22Rv1 (cell line): ENCODE measurements at regions not wholly inside any gene's neighbourhood (a gene's known extent, or its start where the extent isn't known, plus 50 kb on each side); places are given as distances from the start of the nearest gene placed in this dataset.

Source experiments
- H3K27ac ChIP-seq: fragments of 450-650 bp; 2 replicates; pipeline ENCODE4 v1.5.1; 2017
- ZFX ChIP-seq: fragments of 450-650 bp; IDR thresholded peaks from 2 replicates; pipeline ENCODE4 v1.6.1; 2017; ENCODE audit warnings: antibody characterized with exemption, borderline replicate concordance
- TF ChIP-seq, protein P1 (sequence below): fragments of 450-650 bp; IDR thresholded peaks from 2 replicates; pipeline ENCODE4 v1.5.1; 2017; ENCODE audit warnings: mild to moderate bottlenecking

DNA sequence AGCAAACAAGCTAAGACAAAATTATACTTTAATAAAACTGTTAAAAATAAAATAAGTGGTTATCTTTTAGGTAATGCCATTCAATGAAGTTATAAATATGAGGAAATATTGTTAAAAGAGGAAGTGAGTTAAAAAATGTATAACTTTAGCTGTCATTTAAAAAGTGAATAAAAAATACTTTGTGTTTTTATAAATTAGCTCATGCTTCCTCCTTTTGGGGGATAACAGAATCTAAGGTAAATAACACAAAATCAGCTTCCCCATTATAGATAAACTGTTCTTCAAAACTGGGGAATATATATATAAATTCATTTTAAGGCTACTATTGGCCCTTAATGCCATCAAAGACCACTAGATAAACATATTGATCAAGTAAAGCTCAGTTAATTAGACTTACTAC, 113.7 kb upstream of the AADACL2 start:
- TF ChIP-seq ZFX = no peak
- TF ChIP-seq, protein P1, sequence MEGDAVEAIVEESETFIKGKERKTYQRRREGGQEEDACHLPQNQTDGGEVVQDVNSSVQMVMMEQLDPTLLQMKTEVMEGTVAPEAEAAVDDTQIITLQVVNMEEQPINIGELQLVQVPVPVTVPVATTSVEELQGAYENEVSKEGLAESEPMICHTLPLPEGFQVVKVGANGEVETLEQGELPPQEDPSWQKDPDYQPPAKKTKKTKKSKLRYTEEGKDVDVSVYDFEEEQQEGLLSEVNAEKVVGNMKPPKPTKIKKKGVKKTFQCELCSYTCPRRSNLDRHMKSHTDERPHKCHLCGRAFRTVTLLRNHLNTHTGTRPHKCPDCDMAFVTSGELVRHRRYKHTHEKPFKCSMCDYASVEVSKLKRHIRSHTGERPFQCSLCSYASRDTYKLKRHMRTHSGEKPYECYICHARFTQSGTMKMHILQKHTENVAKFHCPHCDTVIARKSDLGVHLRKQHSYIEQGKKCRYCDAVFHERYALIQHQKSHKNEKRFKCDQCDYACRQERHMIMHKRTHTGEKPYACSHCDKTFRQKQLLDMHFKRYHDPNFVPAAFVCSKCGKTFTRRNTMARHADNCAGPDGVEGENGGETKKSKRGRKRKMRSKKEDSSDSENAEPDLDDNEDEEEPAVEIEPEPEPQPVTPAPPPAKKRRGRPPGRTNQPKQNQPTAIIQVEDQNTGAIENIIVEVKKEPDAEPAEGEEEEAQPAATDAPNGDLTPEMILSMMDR = no peak
- H3K27ac ChIP-seq = no peak overlapping the region

DNA sequence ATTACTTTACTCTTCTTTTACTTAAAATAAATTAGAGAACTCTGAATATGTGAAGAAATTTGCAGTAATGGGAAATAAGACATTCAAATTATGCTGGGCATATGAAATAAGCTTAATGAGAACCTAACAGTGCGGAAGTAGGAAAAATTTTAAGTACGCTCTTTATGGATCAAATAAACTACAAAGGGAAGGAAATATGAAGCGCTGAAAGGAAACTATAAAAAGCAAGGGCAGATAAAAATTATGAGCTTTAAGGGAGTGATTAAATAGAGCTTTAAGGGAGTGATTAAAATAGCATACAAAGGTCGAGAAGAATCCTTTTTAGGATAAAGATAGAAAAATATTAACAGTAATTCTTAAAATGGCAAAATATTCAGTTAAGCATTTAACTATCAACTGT, 118.3 kb upstream of the AADACL2 start:
- TF ChIP-seq, protein P1 = no peak
- no peak for TF ChIP-seq ZFX
- no peak overlapping the region for H3K27ac ChIP-seq

DNA sequence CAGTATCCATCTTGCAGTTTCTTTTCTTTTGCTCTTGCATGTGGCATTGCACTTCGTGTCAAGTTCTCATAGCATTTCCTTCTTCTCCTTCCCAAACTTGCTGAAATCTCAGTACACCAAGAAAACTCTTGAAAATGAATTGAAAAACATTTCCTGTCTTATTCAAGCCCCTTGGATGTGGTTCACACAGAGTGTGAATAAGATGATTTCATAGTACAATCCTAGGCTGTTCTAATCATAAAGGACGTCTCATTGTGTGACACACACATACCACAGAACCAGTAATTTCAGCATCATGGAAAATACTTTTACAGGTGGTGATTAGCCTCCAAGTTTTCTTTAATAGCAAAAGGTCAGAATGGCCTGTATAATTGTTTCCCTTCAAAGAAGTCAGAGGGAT, 121.6 kb upstream of the AADACL2 start:
- TF ChIP-seq ZFX = no peak
- TF ChIP-seq, protein P1 = no peak
- no peak overlapping the region for H3K27ac ChIP-seq

DNA sequence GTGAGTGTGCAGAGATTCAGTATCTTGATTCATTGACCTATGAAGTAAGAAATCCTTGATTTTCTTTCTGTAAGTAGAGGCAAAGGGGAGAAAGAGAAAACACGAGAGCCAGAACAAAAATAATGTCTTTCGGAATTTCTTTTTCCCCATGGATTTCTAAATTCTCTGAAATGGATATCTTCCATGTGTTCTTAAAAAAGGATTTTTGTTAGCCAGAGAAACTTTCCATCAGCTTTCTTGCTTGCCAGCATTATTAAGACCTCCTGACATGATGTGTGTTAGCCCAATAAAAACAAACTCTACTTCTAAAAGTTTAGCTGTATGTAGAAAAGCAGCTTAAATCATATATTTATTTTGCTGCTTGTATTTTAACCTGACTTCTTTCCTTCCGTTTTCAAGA, 122.3 kb upstream of the AADACL2 start:
- H3K27ac ChIP-seq = no peak overlapping the region
- TF ChIP-seq ZFX = no peak

DNA sequence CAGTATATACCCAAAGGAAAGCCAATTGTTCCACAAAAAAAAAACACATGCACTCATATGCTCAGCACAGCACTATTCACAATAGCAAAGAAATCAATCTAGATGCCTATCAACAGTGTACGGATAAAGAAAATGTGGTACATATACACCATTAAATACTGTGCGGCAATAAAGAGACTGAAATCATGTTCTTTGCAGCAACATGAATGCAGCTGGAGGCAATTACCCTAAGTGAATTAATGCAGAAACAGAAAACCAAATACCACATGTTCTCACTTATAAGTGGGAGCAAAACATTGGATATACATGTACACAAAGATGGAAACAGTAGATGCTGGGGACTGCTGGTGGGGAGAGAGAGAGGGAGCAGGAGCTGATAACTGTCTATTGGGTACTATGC, 124.2 kb upstream of the AADACL2 start:
- TF ChIP-seq, protein P1 = no peak
- no peak for TF ChIP-seq ZFX
- no peak overlapping the region for H3K27ac ChIP-seq

DNA sequence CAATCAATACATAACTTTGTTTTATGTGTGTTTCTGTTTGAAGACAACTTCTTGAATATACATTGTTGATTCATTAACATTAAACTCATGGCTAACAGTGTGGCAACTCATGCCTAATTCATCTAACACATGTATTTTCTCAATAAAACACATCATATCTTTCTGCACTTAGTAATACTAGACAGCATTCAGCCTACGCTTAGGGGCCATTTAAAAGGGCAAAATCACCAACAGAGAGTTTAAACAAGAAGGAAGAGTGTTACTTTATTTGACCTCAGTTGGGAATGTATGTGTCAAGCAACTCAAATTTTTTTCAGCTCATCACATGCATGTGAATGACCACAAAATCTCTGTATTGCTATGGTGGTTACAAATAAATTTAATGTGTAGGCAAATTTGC, 128.8 kb upstream of the AADACL2 start:
- no peak for TF ChIP-seq ZFX
- TF ChIP-seq, protein P1 = no peak
- no peak overlapping the region for H3K27ac ChIP-seq

DNA sequence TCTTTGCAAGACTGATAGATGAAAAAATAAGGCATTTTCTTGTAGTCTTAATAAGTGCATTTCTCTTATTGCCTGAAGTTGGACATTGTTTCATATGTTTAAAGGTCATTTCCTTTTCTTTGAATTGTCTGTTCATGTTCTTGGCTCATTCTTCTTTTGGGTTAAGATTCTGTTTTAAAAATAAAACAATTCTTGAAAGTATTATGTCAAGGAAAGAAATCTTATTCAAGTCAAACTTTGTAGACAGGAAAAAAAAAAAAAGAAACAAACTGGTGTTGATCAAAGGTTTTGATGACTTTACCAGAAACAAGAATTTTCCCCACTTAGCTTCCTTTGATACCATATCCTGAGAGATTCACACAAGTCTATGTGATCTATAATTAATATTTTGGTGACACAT, 132.9 kb upstream of the AADACL2 start:
- no peak for TF ChIP-seq ZFX
- TF ChIP-seq, protein P1 = no peak
- H3K27ac ChIP-seq = no peak overlapping the region

DNA sequence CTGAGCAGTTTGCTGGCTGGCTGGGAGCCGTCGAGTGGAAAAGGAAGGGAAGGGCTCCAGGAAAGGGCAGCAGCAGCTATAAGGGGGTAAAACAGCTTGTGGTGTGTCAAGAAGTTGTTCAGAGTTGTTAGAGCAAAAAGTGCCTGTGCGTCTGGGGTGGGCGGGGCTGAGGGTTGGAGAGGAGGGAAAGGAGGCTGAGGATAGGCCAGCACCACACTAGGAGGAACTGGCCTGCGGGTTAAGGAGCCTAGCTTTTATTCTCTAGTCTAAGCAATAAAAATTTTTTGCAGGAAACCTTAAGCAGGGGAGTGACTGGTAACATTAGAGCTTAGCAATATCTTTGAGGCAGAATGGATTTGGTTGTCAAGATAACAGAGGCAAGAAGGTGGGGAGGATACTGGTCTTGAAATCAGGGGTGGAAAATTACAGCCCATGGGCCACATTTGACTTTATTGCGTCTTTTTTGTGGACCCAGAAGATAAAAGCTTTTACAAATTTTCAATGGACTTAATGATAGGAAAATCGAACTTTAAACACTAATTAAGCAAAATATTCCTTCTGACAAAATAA, 134.5 kb upstream of the AADACL2 start:
- no peak overlapping the region for H3K27ac ChIP-seq
- TF ChIP-seq ZFX = no peak
- TF ChIP-seq, protein P1 = no peak
